HFFc6 (cell line): ENCODE measurements at regions not wholly inside any gene's neighbourhood (a gene's known extent, or its start where the extent isn't known, plus 50 kb on each side); places are given as distances from the start of the nearest gene placed in this dataset.
"Not testable (repeated sequence)": the region's sequence is repeated elsewhere in the genome, so short reads cannot be mapped to it uniquely, and the experiment has no call there.

Source experiments
- DNase-seq: peaks from one replicate; pipeline ENCODE4 v3.0.0-alpha.2; 2018
- H3K27ac Mint-ChIP-seq: 2 replicates; pipeline ENCODE4 v1.8.0; 2020; ENCODE audit warnings: mild to moderate bottlenecking, mixed read lengths
- H3K27me3 Mint-ChIP-seq: 2 replicates; pipeline ENCODE4 v1.8.0; 2021; ENCODE audit warnings: mild to moderate bottlenecking, moderate library complexity, mixed read lengths; ENCODE audit not compliant: insufficient read depth
- H3K36me3 Mint-ChIP-seq: 2 replicates; pipeline ENCODE4 v1.8.0; 2021; ENCODE audit warnings: low read depth, mixed read lengths
- H3K4me1 Mint-ChIP-seq: 2 replicates; pipeline ENCODE4 v1.8.0; 2020; ENCODE audit warnings: low read depth, mixed read lengths
- H3K4me3 Mint-ChIP-seq: 2 replicates; pipeline ENCODE4 v1.8.0; 2020; ENCODE audit warnings: mild to moderate bottlenecking, moderate library complexity, mixed read lengths
- H3K9me3 Mint-ChIP-seq: 2 replicates; pipeline ENCODE4 v1.8.0; 2020; ENCODE audit warnings: mild to moderate bottlenecking, mixed read lengths
- TF ChIP-seq, protein P1 (sequence below): fragments of 200-600 bp; sonication (generic); IDR thresholded peaks from 2 replicates; pipeline ENCODE4 v1.5.0; 2021; ENCODE audit warnings: antibody characterized with exemption, mild to moderate bottlenecking

- Mint-ChIP-seq H3K27me3 (no peaks in the 10 kb centered on the region; the same call in none of the 2 replicates), H3K27ac (no peak overlapping the region), H3K4me1 (no peaks in the 10 kb centered on the region), H3K9me3 (no peaks in the 10 kb centered on the region), H3K4me3 (no peak overlapping the region), H3K36me3 (no peaks in the 10 kb centered on the region)
- DNase-seq: no peak
- TF ChIP-seq, protein P1, sequence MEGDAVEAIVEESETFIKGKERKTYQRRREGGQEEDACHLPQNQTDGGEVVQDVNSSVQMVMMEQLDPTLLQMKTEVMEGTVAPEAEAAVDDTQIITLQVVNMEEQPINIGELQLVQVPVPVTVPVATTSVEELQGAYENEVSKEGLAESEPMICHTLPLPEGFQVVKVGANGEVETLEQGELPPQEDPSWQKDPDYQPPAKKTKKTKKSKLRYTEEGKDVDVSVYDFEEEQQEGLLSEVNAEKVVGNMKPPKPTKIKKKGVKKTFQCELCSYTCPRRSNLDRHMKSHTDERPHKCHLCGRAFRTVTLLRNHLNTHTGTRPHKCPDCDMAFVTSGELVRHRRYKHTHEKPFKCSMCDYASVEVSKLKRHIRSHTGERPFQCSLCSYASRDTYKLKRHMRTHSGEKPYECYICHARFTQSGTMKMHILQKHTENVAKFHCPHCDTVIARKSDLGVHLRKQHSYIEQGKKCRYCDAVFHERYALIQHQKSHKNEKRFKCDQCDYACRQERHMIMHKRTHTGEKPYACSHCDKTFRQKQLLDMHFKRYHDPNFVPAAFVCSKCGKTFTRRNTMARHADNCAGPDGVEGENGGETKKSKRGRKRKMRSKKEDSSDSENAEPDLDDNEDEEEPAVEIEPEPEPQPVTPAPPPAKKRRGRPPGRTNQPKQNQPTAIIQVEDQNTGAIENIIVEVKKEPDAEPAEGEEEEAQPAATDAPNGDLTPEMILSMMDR: no peak
Observed at GRCh38 chr21:15309721-15310120, 244.9 kb upstream of the NRIP1 start.

- no peak overlapping the region for H3K4me3 Mint-ChIP-seq
- H3K27me3 Mint-ChIP-seq: no peaks in the 10 kb centered on the region; the same call in none of the 2 replicates
- H3K36me3 Mint-ChIP-seq: no peaks in the 10 kb centered on the region
- no peak for DNase-seq
- H3K27ac Mint-ChIP-seq: no peak overlapping the region
- H3K4me1 Mint-ChIP-seq: no peaks in the 10 kb centered on the region
- no peaks in the 10 kb centered on the region for H3K9me3 Mint-ChIP-seq
- TF ChIP-seq, protein P1: no peak
Observed at GRCh38 chr21:15311510-15311909, 246.7 kb upstream of the NRIP1 start.

- H3K4me1 Mint-ChIP-seq, H3K4me3 Mint-ChIP-seq, DNase-seq, H3K36me3 Mint-ChIP-seq, H3K9me3 Mint-ChIP-seq, H3K27me3 Mint-ChIP-seq, H3K27ac Mint-ChIP-seq: not testable (repeated sequence)
Observed at GRCh38 chr21:15317034-15317433, 252.2 kb upstream of the NRIP1 start.

DNA sequence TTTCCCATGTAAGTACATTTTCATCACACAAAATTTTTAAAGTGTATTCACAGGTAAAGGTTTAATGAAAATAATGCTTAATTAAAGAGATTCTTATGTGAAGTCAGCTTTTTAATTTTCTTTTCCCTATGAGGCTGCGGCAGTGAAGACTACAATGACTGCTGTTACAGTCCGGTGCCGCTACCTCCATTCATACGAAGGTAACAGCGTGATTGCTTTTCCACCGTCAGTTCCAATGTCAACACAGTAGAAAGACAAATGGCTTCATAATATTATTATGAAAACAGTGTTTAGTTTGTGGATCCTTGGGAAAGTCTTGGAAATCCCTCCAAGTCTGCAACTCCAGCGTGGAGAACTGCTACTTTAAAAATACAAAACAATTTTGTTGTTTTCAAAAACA is 254.9 kb upstream of the NRIP1 start:
- Mint-ChIP-seq H3K9me3 (no peaks in the 10 kb centered on the region), H3K4me3 (no peak overlapping the region), H3K27ac (no peak overlapping the region), H3K27me3 (no peaks in the 10 kb centered on the region; the same call in 1 of the 2 replicates), H3K4me1 (no peaks in the 10 kb centered on the region), H3K36me3 (no peaks in the 10 kb centered on the region)
- TF ChIP-seq, protein P1: no peak
- DNase-seq: no peak

GRCh38 chr21:15324542-15324941 is 259.7 kb upstream of the NRIP1 start:
- DNase-seq: no peak
- Mint-ChIP-seq H3K27me3 (no peaks in the 10 kb centered on the region; the same call in 1 of the 2 replicates), H3K9me3 (peaks cover 5% of the 10 kb centered on the region; the same call in 1 of the 2 replicates), H3K4me3 (no peak overlapping the region), H3K27ac (no peak overlapping the region), H3K4me1 (no peaks in the 10 kb centered on the region), H3K36me3 (no peaks in the 10 kb centered on the region)
- TF ChIP-seq, protein P1: no peak

- H3K4me3 Mint-ChIP-seq: no peak overlapping the region
- no peaks in the 10 kb centered on the region; the same call in 1 of the 2 replicates for H3K27me3 Mint-ChIP-seq
- DNase-seq: no peak
- H3K9me3 Mint-ChIP-seq: peaks cover 5% of the 10 kb centered on the region; the same call in 1 of the 2 replicates
- no peaks in the 10 kb centered on the region for H3K4me1 Mint-ChIP-seq
- TF ChIP-seq, protein P1: no peak
- no peaks in the 10 kb centered on the region for H3K36me3 Mint-ChIP-seq
- H3K27ac Mint-ChIP-seq: no peak overlapping the region
Observed at GRCh38 chr21:15326032-15326867, 261.4 kb upstream of the NRIP1 start.
